ENCODE measurements at regions not wholly inside any gene's neighbourhood (a gene's known extent, or its start where the extent isn't known, plus 50 kb on each side); places are given as distances from the start of the nearest gene placed in this dataset.
A peak's percentile ranks its signal among the peaks of the same experiment; 100 is the strongest.

DNA sequence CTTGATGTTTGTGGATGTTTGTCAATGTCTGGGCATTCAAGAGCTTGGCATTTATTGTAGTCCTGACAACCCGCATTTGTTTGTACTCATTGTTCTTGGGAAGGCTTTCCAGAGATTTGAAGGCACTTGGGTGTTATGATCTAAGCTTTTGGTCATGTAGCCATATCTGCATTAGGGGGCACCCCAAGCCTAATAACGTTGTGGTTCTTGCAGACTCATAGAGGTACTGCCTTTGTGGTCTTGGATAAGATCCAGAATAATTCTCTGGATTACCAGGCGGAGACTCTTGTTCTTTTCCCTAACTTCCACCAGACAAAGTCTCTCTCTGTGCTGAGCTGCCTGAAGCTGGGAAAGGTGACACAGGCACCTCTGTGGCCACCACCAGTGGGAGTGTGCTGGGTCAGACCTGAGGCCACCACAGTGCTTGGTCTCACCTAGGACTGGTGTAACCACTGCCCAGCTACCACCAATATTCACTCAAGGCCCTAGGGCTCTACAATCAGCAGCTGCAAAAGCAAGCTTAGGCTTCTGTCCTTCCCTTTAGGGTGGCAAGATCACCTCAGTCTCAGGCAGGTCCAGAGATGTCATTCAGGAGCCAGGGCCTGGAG lies 144.4 kb upstream of the TAS2R1 start:
- Histone ChIP-seq H2AFZ (ENCODE audit: low read depth, low read length) (no peak overlapping the region), H3K9ac (ENCODE audit: low read length) (no peak overlapping the region), H3K9me3 (ENCODE audit: low read length) (no peaks in the 10 kb centered on the region), H3K27me3 (ENCODE audit: insufficient read depth, low read depth, low read length) (no peaks in the 10 kb centered on the region), H3K9me2 (ENCODE audit: insufficient read depth, low read length) (no peaks in the 10 kb centered on the region), H3F3A (ENCODE audit: insufficient read depth, low read length, poor library complexity, severe bottlenecking) (no peaks in the 10 kb centered on the region), H3K79me2 (replicated peaks; ENCODE audit: insufficient read depth, low read length) (no peaks in the 10 kb centered on the region), H3K4me3 (ENCODE audit: low read length) (no peak overlapping the region), H4K20me1 (ENCODE audit: insufficient read depth) (no peaks in the 10 kb centered on the region), H3K27ac (ENCODE audit: low read length) (no peak overlapping the region), H3K36me3 (ENCODE audit: insufficient read depth, low read length) (no peaks in the 10 kb centered on the region), H3K4me2 (ENCODE audit: low read length) (no peak overlapping the region)
- TF ChIP-seq EZH2 (IDR thresholded peaks at IDR 0.05; ENCODE audit: borderline replicate concordance, insufficient read depth, low read length, poor library complexity, severe bottlenecking) (no peak), RAD21 (conservative IDR thresholded peaks at IDR 0.05) (peak; percentile 13)

DNA sequence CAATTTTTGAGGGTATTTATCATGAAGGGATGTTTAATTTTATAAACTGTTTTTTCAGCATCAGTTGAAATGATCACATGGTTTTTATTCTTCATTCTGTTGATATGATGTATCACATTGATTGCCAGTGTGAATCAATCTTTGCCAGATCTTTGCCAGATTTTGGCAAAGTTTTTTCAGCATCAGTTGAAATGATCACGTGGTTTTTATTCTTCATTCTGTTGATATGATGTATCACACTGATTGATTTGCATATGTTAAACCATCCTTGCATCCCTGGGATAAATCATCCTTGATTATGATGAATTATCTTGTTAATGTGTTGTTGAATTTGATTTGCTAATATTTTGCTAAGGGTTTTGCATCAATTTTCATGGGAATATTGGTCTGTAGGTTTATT lies 140.9 kb upstream of the TAS2R1 start:
- Histone ChIP-seq H3K4me3 (ENCODE audit: low read length) (no peak overlapping the region), H3K9me2 (ENCODE audit: insufficient read depth, low read length) (no peaks in the 10 kb centered on the region)

More for the DNA sequence above, 140.9 kb upstream of the TAS2R1 start:
- Histone ChIP-seq H3K9me3 (ENCODE audit: low read length) (no peaks in the 10 kb centered on the region), H3K36me3 (ENCODE audit: insufficient read depth, low read length) (no peaks in the 10 kb centered on the region), H3K9ac (ENCODE audit: low read length) (no peak overlapping the region), H2AFZ (ENCODE audit: low read depth, low read length) (no peak overlapping the region), H3K79me2 (replicated peaks; ENCODE audit: insufficient read depth, low read length) (no peaks in the 10 kb centered on the region), H3K27me3 (ENCODE audit: insufficient read depth, low read depth, low read length) (no peaks in the 10 kb centered on the region), H4K20me1 (ENCODE audit: insufficient read depth) (no peaks in the 10 kb centered on the region), H3F3A (ENCODE audit: insufficient read depth, low read length, poor library complexity, severe bottlenecking) (no peaks in the 10 kb centered on the region), H3K27ac (ENCODE audit: low read length) (no peak overlapping the region), H3K4me2 (ENCODE audit: low read length) (no peak overlapping the region)
- TF ChIP-seq EP300 (conservative IDR thresholded peaks at IDR 0.05; ENCODE audit: poor library complexity, severe bottlenecking) = no peak
- TF ChIP-seq, protein P1, sequence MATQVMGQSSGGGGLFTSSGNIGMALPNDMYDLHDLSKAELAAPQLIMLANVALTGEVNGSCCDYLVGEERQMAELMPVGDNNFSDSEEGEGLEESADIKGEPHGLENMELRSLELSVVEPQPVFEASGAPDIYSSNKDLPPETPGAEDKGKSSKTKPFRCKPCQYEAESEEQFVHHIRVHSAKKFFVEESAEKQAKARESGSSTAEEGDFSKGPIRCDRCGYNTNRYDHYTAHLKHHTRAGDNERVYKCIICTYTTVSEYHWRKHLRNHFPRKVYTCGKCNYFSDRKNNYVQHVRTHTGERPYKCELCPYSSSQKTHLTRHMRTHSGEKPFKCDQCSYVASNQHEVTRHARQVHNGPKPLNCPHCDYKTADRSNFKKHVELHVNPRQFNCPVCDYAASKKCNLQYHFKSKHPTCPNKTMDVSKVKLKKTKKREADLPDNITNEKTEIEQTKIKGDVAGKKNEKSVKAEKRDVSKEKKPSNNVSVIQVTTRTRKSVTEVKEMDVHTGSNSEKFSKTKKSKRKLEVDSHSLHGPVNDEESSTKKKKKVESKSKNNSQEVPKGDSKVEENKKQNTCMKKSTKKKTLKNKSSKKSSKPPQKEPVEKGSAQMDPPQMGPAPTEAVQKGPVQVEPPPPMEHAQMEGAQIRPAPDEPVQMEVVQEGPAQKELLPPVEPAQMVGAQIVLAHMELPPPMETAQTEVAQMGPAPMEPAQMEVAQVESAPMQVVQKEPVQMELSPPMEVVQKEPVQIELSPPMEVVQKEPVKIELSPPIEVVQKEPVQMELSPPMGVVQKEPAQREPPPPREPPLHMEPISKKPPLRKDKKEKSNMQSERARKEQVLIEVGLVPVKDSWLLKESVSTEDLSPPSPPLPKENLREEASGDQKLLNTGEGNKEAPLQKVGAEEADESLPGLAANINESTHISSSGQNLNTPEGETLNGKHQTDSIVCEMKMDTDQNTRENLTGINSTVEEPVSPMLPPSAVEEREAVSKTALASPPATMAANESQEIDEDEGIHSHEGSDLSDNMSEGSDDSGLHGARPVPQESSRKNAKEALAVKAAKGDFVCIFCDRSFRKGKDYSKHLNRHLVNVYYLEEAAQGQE (IDR thresholded peaks at IDR 0.05; ENCODE audit: borderline replicate concordance) = no peak
- no peak for TF ChIP-seq TAF1 (IDR thresholded peaks at IDR 0.05; ENCODE audit: low read depth)
- TF ChIP-seq EZH2 (IDR thresholded peaks at IDR 0.05; ENCODE audit: borderline replicate concordance, insufficient read depth, low read length, poor library complexity, severe bottlenecking) = no peak
- no peak for TF ChIP-seq POLR2AphosphoS5 (IDR thresholded peaks at IDR 0.05)
- TF ChIP-seq, protein P2, sequence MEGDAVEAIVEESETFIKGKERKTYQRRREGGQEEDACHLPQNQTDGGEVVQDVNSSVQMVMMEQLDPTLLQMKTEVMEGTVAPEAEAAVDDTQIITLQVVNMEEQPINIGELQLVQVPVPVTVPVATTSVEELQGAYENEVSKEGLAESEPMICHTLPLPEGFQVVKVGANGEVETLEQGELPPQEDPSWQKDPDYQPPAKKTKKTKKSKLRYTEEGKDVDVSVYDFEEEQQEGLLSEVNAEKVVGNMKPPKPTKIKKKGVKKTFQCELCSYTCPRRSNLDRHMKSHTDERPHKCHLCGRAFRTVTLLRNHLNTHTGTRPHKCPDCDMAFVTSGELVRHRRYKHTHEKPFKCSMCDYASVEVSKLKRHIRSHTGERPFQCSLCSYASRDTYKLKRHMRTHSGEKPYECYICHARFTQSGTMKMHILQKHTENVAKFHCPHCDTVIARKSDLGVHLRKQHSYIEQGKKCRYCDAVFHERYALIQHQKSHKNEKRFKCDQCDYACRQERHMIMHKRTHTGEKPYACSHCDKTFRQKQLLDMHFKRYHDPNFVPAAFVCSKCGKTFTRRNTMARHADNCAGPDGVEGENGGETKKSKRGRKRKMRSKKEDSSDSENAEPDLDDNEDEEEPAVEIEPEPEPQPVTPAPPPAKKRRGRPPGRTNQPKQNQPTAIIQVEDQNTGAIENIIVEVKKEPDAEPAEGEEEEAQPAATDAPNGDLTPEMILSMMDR (IDR thresholded peaks at IDR 0.05; ENCODE audit: poor library complexity, severe bottlenecking) = no peak
- no peak for TF ChIP-seq MXI1 (conservative IDR thresholded peaks at IDR 0.05; ENCODE audit: poor library complexity, severe bottlenecking)
- no peak for TF ChIP-seq RAD21 (conservative IDR thresholded peaks at IDR 0.05)
- TF ChIP-seq SMC3 (conservative IDR thresholded peaks at IDR 0.05; ENCODE audit: poor library complexity) = no peak

Data from neural cell (in vitro differentiated cells).